ENCODE measurements at regions not wholly inside any gene's neighbourhood (a gene's known extent, or its start where the extent isn't known, plus 50 kb on each side); places are given as distances from the start of the nearest gene placed in this dataset.

GRCh38 chr5:27619982-27620381 lies 581.6 kb upstream of the CDH9 start:
- Mint-ChIP-seq H3K27ac (no peak overlapping the region), H3K36me3 (ENCODE audit: low read depth) (no peaks in the 10 kb centered on the region), H3K4me3 (no peak overlapping the region), H3K27me3 (no peaks in the 10 kb centered on the region), H3K4me1 (ENCODE audit: low read depth) (no peaks in the 10 kb centered on the region), H3K9me3 (peaks cover 7% of the 10 kb centered on the region)
- no peak for DNase-seq
- Histone ChIP-seq H3K27me3 (ENCODE audit: control insufficient read depth in 1 of 2, insufficient read depth in 2 of 2, low read length in 2 of 2) (no peaks in the 10 kb centered on the region), H3K4me3 (ENCODE audit: low read length) (no peak overlapping the region), H3K27ac (ENCODE audit: low read depth in 1 of 2, low read length in 2 of 2) (no peak overlapping the region), H3K36me3 (ENCODE audit: insufficient read depth, low read length) (no peaks in the 10 kb centered on the region), H3K9me3 (ENCODE audit: control insufficient read depth in 1 of 2, insufficient read depth in 1 of 2, low read length in 2 of 2) (peaks cover 0 to 10% of the 10 kb centered on the region in 2 experiments), H3K4me1 (ENCODE audit: insufficient read depth, low read length) (no peaks in the 10 kb centered on the region)
- intact Hi-C loops (cut with DNase I, micrococcal nuclease), result no loop called here
- TF ChIP-seq, protein P1, sequence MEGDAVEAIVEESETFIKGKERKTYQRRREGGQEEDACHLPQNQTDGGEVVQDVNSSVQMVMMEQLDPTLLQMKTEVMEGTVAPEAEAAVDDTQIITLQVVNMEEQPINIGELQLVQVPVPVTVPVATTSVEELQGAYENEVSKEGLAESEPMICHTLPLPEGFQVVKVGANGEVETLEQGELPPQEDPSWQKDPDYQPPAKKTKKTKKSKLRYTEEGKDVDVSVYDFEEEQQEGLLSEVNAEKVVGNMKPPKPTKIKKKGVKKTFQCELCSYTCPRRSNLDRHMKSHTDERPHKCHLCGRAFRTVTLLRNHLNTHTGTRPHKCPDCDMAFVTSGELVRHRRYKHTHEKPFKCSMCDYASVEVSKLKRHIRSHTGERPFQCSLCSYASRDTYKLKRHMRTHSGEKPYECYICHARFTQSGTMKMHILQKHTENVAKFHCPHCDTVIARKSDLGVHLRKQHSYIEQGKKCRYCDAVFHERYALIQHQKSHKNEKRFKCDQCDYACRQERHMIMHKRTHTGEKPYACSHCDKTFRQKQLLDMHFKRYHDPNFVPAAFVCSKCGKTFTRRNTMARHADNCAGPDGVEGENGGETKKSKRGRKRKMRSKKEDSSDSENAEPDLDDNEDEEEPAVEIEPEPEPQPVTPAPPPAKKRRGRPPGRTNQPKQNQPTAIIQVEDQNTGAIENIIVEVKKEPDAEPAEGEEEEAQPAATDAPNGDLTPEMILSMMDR (IDR thresholded peaks at IDR 0.05), result no peak
- POLR2A ChIA-PET, result no interaction called here
- CTCF ChIA-PET, result no interaction called here
- no peak for ATAC-seq (ENCODE audit: poor library complexity)

- H3K4me1 ChIP-seq (ENCODE audit: insufficient read depth, low read length), result no peaks in the 10 kb centered on the region
- POLR2A ChIA-PET, result no interaction called here
- no peaks in the 10 kb centered on the region for H3K36me3 ChIP-seq (ENCODE audit: insufficient read depth, low read length)
- no peak for ATAC-seq (ENCODE audit: poor library complexity)
- no peaks in the 10 kb centered on the region for H3K36me3 Mint-ChIP-seq (ENCODE audit: low read depth)
- CTCF ChIA-PET, result no interaction called here
- H3K27me3 Mint-ChIP-seq, result no peaks in the 10 kb centered on the region
- no peak overlapping the region for H3K27ac ChIP-seq (ENCODE audit: low read depth in 1 of 2, low read length in 2 of 2)
- peaks cover 0 to 6% of the 10 kb centered on the region in 2 experiments for H3K9me3 ChIP-seq (ENCODE audit: control insufficient read depth in 1 of 2, insufficient read depth in 1 of 2, low read length in 2 of 2)
- no peak overlapping the region for H3K4me3 Mint-ChIP-seq
- H3K27me3 ChIP-seq (ENCODE audit: control insufficient read depth in 1 of 2, insufficient read depth in 2 of 2, low read length in 2 of 2), result no peaks in the 10 kb centered on the region
- H3K4me3 ChIP-seq (ENCODE audit: low read length), result no peak overlapping the region
- H3K27ac Mint-ChIP-seq, result no peak overlapping the region
- intact Hi-C loops (cut with DNase I, micrococcal nuclease), result no loop called here
- H3K9me3 Mint-ChIP-seq, result peaks cover 14% of the 10 kb centered on the region
- TF ChIP-seq, protein P1 (IDR thresholded peaks at IDR 0.05), result no peak
- DNase-seq, result no peak
- no peaks in the 10 kb centered on the region for H3K4me1 Mint-ChIP-seq (ENCODE audit: low read depth)
Observed at GRCh38 chr5:27612161-27612560, 573.8 kb upstream of the CDH9 start.

GRCh38 chr5:27608992-27609391 lies 570.6 kb upstream of the CDH9 start:
- TF ChIP-seq, protein P1 (IDR thresholded peaks at IDR 0.05), result no peak
- CTCF ChIA-PET, result no interaction called here
- POLR2A ChIA-PET, result no interaction called here
- Mint-ChIP-seq H3K27me3 (no peaks in the 10 kb centered on the region), H3K36me3 (ENCODE audit: low read depth) (no peaks in the 10 kb centered on the region), H3K4me1 (ENCODE audit: low read depth) (no peaks in the 10 kb centered on the region), H3K4me3 (no peak overlapping the region), H3K27ac (no peak overlapping the region), H3K9me3 (peaks cover 8% of the 10 kb centered on the region)
- Histone ChIP-seq H3K9me3 (ENCODE audit: control insufficient read depth in 1 of 2, insufficient read depth in 1 of 2, low read length in 2 of 2) (peaks cover 0 to 4% of the 10 kb centered on the region in 2 experiments), H3K4me3 (ENCODE audit: low read length) (no peak overlapping the region), H3K27ac (ENCODE audit: low read depth in 1 of 2, low read length in 2 of 2) (no peak overlapping the region), H3K36me3 (ENCODE audit: insufficient read depth, low read length) (no peaks in the 10 kb centered on the region), H3K27me3 (ENCODE audit: control insufficient read depth in 1 of 2, insufficient read depth in 2 of 2, low read length in 2 of 2) (no peaks in the 10 kb centered on the region), H3K4me1 (ENCODE audit: insufficient read depth, low read length) (no peaks in the 10 kb centered on the region)
- ATAC-seq (ENCODE audit: poor library complexity) (no peak), DNase-seq (no peak)
- intact Hi-C loops (cut with DNase I, micrococcal nuclease), result no loop called here

All from CD4-positive, alpha-beta T cell (primary cell).